Endothelial cell of umbilical vein (primary cell): ENCODE measurements at regions not wholly inside any gene's neighbourhood (a gene's known extent, or its start where the extent isn't known, plus 50 kb on each side); places are given as distances from the start of the nearest gene placed in this dataset.

ENCODE experiments used
- BruUV-seq: library from RNA; stranded (reverse); fragments of 400-500 nt; replicated peaks from 2 replicates; lab custom pipeline; 2021; lab: Mats Ljungman, UMichigan
- CTCF ChIA-PET: fragments of 300-600, 350-600 bp; sonication (Branson Sonifier 250); formaldehyde crosslinking; loops from one replicate; lab custom pipeline; 2021; ENCODE audit warnings: antibody characterized with exemption, inconsistent platforms; lab: Charles Lee
- POLR2A ChIA-PET: fragments of 300-600, 350-600 bp; sonication (Branson Sonifier 250); formaldehyde crosslinking; loops from one replicate; lab custom pipeline; 2021; ENCODE audit warnings: antibody characterized with exemption, inconsistent platforms; lab: Charles Lee
- DNase-seq: peaks from one replicate; pipeline ENCODE4 v3.0.0-alpha.2; 2011; ENCODE audit warnings: low read depth, low spot score
- FAIRE-seq: peaks from 2 replicates; lab custom pipeline; 2011; peaks lifted over from hg19 to GRCh38; lab: Jason Lieb, UNC
- H2AFZ ChIP-seq: 2 replicates; pipeline ENCODE4 v1.6.0; 2012; ENCODE audit warnings: low read depth, low read length, control low read depth, inconsistent platforms
- H3K27ac ChIP-seq: 2 replicates; pipeline ENCODE4 v1.5.1; 2011; ENCODE audit warnings: low read depth, mild to moderate bottlenecking, control low read depth, low read length, moderate library complexity; ENCODE audit not compliant: insufficient read depth
- H3K27me3 ChIP-seq, 2 experiments: 2 replicates each; pipeline versions ENCODE4 v1.6.0 to v1.6.1; 2011; ENCODE audit warnings: low read length in 2 of 2, mixed read lengths in 1 of 2; ENCODE audit not compliant: control insufficient read depth in 2 of 2, insufficient read depth in 2 of 2
- H3K36me3 ChIP-seq, 2 experiments: 2 replicates in 1 of 2; 3 replicates in 1 of 2; pipeline ENCODE4 v1.5.1; 2011; ENCODE audit warnings: low read length in 2 of 2, mild to moderate bottlenecking in 1 of 2, moderate library complexity in 1 of 2; ENCODE audit not compliant: control insufficient read depth in 2 of 2, insufficient read depth in 2 of 2; ENCODE audit errors: extremely low read depth in 1 of 2
- H3K4me1 ChIP-seq: 3 replicates; pipeline ENCODE4 v1.5.1; 2011; ENCODE audit warnings: mild to moderate bottlenecking, low read length; ENCODE audit not compliant: control insufficient read depth, insufficient read depth; ENCODE audit errors: extremely low read depth
- H3K4me2 ChIP-seq: 2 replicates; pipeline ENCODE4 v1.6.1; 2011; ENCODE audit warnings: low read length, control low read depth, mixed read lengths; ENCODE audit not compliant: insufficient read depth
- H3K4me3 ChIP-seq, 3 experiments: fragments of 200-600 bp in 1 of 3; sonication (generic), shearing (Covaris generic) in 1 of 3; replicated peaks in 1 of 3; 2 replicates each; pipeline ENCODE4 v1.5.1; 2011 to 2016; ENCODE audit warnings: control low read depth in 3 of 3, low read length in 3 of 3, mild to moderate bottlenecking in 2 of 3, inconsistent platforms in 1 of 3, low read depth in 1 of 3, moderate library complexity in 1 of 3; ENCODE audit not compliant: insufficient read depth in 1 of 3
- H3K79me2 ChIP-seq: 2 replicates; pipeline ENCODE4 v1.6.0; 2012; ENCODE audit warnings: low read length, inconsistent platforms; ENCODE audit not compliant: control insufficient read depth, insufficient read depth
- H3K9ac ChIP-seq: replicated peaks from 2 replicates; pipeline ENCODE3; 2011; ENCODE audit warnings: low read length, control low read depth; ENCODE audit not compliant: insufficient read depth; ENCODE audit errors: extremely low read depth
- H3K9me1 ChIP-seq: replicated peaks from 3 replicates; pipeline ENCODE4 v1.6.0; 2011; ENCODE audit warnings: mild to moderate bottlenecking, low read length; ENCODE audit not compliant: control insufficient read depth, insufficient read depth; ENCODE audit errors: extremely low read depth
- H3K9me3 ChIP-seq: replicated peaks from 2 replicates; pipeline ENCODE4 v1.5.1; 2012; ENCODE audit warnings: low read length, inconsistent platforms; ENCODE audit not compliant: control insufficient read depth, insufficient read depth
- H4K20me1 ChIP-seq: replicated peaks from 2 replicates; pipeline ENCODE3; 2011; ENCODE audit warnings: mild to moderate bottlenecking, low read length; ENCODE audit not compliant: control insufficient read depth, insufficient read depth; ENCODE audit errors: extremely low read depth
- CTCF ChIP-seq, 2 donors: IDR thresholded peaks; 1 replicate in 1 of 2; 2 replicates in 1 of 2; pipeline ENCODE4 v1.5.1; 2011; ENCODE audit warnings: low read length in 2 of 2, mild to moderate bottlenecking in 2 of 2, moderate library complexity in 2 of 2, control low read depth in 1 of 2, inconsistent platforms in 1 of 2, low read depth in 1 of 2; ENCODE audit not compliant: insufficient read depth in 1 of 2; ENCODE audit errors: extremely low read depth in 1 of 2
- GATA2 ChIP-seq: IDR thresholded peaks from 2 replicates; pipeline ENCODE4 v1.7.0; 2011; ENCODE audit warnings: low read depth, mild to moderate bottlenecking, moderate library complexity, mixed read lengths, low read length; ENCODE audit not compliant: insufficient read length, insufficient read depth
- JUN ChIP-seq: IDR thresholded peaks from 2 replicates; pipeline ENCODE4 v1.6.1; 2011; ENCODE audit warnings: borderline replicate concordance, low read depth; ENCODE audit not compliant: insufficient read length, insufficient read depth
- MYC ChIP-seq: IDR thresholded peaks from one replicate; pipeline ENCODE4 v1.6.1; 2011; ENCODE audit warnings: mild to moderate bottlenecking, low read depth, low read length
- POLR2A ChIP-seq: IDR thresholded peaks from 2 replicates; pipeline ENCODE4 v1.6.1; 2012; ENCODE audit warnings: low read depth, mild to moderate bottlenecking, control low read depth, low read length
- POLR2AphosphoS5 ChIP-seq: IDR thresholded peaks from 2 replicates; pipeline ENCODE4 v1.6.1; 2012; ENCODE audit warnings: low read depth, mild to moderate bottlenecking, control low read depth, low read length, moderate library complexity; ENCODE audit not compliant: insufficient read depth
- dilution Hi-C: fragments of 300-500 bp; cut with MboI; formaldehyde crosslinking; loops from one replicate; pipeline ENCODE4 v1.15.0; 2019; ENCODE audit warnings: low sequenced_read_pairs; ENCODE audit not compliant: extremely low pct_ligation_motif_present
- intact Hi-C: fragments of 100-400 bp; cut with micrococcal nuclease; formaldehyde crosslinking; loops from one replicate; pipeline ENCODE4 v1.10.0; 2022

DNA sequence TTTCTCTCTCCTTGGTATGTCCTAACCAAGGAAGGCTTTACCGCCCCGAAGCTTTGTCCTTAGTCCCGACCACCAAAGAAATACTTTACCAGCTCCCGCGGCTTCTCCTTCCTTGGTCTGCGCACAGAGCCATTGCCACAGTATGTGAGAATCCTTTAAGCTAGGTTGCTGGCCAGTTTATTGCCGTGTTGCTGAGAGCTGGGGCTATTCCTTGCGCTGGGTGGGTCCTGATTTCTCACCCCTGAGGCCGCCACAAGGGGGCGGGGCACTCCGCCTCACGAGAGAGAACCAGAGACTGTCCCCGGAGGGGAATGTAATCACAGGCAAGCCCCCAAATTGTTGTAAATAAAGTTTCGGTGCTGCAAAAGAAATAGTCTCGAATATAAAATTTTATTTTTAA lies 331.0 kb upstream of the PCDH10 start:
- POLR2A ChIA-PET = interaction anchor here (1.1 kb wide), 1 partner anchor 329 kb away, joined by 3 read pairs; no protein-coding TSS in a partner anchor

More for the DNA sequence above, 331.0 kb upstream of the PCDH10 start:
- DNase-seq = no peak
- Histone ChIP-seq H3K27me3 (no peaks in the 10 kb centered on the region), H3K4me1 (no peaks in the 10 kb centered on the region), H3K9ac (no peak overlapping the region), H3K79me2 (no peaks in the 10 kb centered on the region), H2AFZ (peak overlapping the region; percentile 21), H3K4me2 (no peak overlapping the region), H3K36me3 (no peaks in the 10 kb centered on the region), H3K9me3 (no peaks in the 10 kb centered on the region), H3K4me3 (no peak overlapping the region), H3K27ac (no peak overlapping the region), H4K20me1 (no peaks in the 10 kb centered on the region), H3K9me1 (no peaks in the 10 kb centered on the region)
- CTCF ChIA-PET = interaction anchor here (1.1 to 1.6 kb wide), 4 partner anchors 319 to 337 kb away, joined by 3 to 8 read pairs (median 6); no protein-coding TSS in a partner anchor
- dilution Hi-C loops = no loop called here
- no peak for TF ChIP-seq GATA2
- TF ChIP-seq POLR2AphosphoS5 = no peak
- TF ChIP-seq CTCF (IDR thresholded peaks at IDR 0.05; ENCODE audit: extremely low read depth in 1 of 2, insufficient read depth in 1 of 2, low read depth in 1 of 2, low read length in 2 of 2) = no peak
- TF ChIP-seq MYC = no peak
- no peak for TF ChIP-seq JUN
- TF ChIP-seq POLR2A = no peak
- no TSS peak for BruUV-seq
- intact Hi-C loops = no loop called here
- FAIRE-seq = no peak
